ENCODE measurements at regions not wholly inside any gene's neighbourhood (a gene's known extent, or its start where the extent isn't known, plus 50 kb on each side); places are given as distances from the start of the nearest gene placed in this dataset.

- no peak for TF ChIP-seq CTCF (IDR thresholded peaks at IDR 0.05 in 4 of 5, conservative IDR thresholded peaks at IDR 0.05 in 1 of 5)
- no peak for TF ChIP-seq POLR2A (IDR thresholded peaks at IDR 0.05)
Measured at GRCh38 chr6:158895661-158896060, 76.5 kb upstream of the EZR start.

Data from gastrocnemius medialis (tissue), 4 donors.